K562 (cell line): ENCODE measurements at regions not wholly inside any gene's neighbourhood (a gene's known extent, or its start where the extent isn't known, plus 50 kb on each side); places are given as distances from the start of the nearest gene placed in this dataset.

Experiments used
- ATAC-seq: fragments of 200-7000 bp; cut with Tn5 transposase; 3 replicates; pipeline ENCODE4 v1.9.1; 2020; ENCODE audit warnings: moderate library complexity
- BruUV-seq: library from RNA; stranded (reverse); fragments of 400-500 nt; replicated peaks from 2 replicates; lab custom pipeline; 2021; lab: Mats Ljungman, UMichigan
- CTCF ChIA-PET: fragments of 300-600 bp; formaldehyde crosslinking; extraction: SDS; loops from one replicate; lab custom pipeline; 2021; ENCODE audit warnings: low intra/inter-chr PET ratio; lab: Yijun Ruan, JAX
- POLR2A ChIA-PET: fragments of 300-600, 350-650 bp; sonication (Branson Sonifier 250); formaldehyde crosslinking; extraction: SDS; loops from one replicate; lab custom pipeline; 2021; ENCODE audit warnings: antibody characterized with exemption, inconsistent platforms; lab: Yijun Ruan, JAX
- DNase-seq, 4 experiments: peaks; one replicate each; pipeline versions ENCODE4 v3.0.0 to v3.0.0-alpha.2; 2011 to 2018; ENCODE audit warnings: low spot score in 3 of 4, mixed read lengths in 3 of 4; ENCODE audit errors: extremely low read depth in 1 of 4
- FAIRE-seq: peaks from 2 replicates; lab custom pipeline; 2011; peaks lifted over from hg19 to GRCh38; lab: Jason Lieb, UNC
- H2AFZ ChIP-seq: 2 replicates; pipeline ENCODE4 v1.6.0; 2011; ENCODE audit warnings: low read depth, low read length, control low read depth, inconsistent platforms
- H3K27ac ChIP-seq: fragments of 200-600 bp; 3 replicates; pipeline ENCODE4 v1.8.0; 2011; ENCODE audit warnings: low read depth, mild to moderate bottlenecking, control low read depth, inconsistent platforms, low read length, moderate library complexity, mixed read lengths; ENCODE audit errors: extremely low read depth
- H3K27me3 ChIP-seq, 2 experiments: fragments of 300-600 bp in 1 of 2; 2 replicates in 1 of 2; 3 replicates in 1 of 2; pipeline versions ENCODE4 v1.6.0 to v1.8.0; 2011; ENCODE audit warnings: inconsistent platforms in 2 of 2, low read length in 2 of 2, mild to moderate bottlenecking in 1 of 2, mixed read lengths in 1 of 2, moderate library complexity in 1 of 2; ENCODE audit not compliant: control insufficient read depth in 2 of 2, insufficient read depth in 2 of 2
- H3K36me3 ChIP-seq: fragments of 300-600 bp; 3 replicates; pipeline ENCODE4 v1.8.0; 2011; ENCODE audit warnings: mild to moderate bottlenecking, low read length, inconsistent platforms; ENCODE audit not compliant: control insufficient read depth, insufficient read depth
- H3K4me1 ChIP-seq, 2 experiments: fragments of 200-600 bp in 1 of 2; replicated peaks in 1 of 2; 2 replicates in 1 of 2; 3 replicates in 1 of 2; pipeline versions ENCODE4 v1.5.1 to v1.8.0; 2011; ENCODE audit warnings: inconsistent platforms in 2 of 2, low read length in 2 of 2, mild to moderate bottlenecking in 1 of 2, mixed read lengths in 1 of 2, moderate library complexity in 1 of 2; ENCODE audit not compliant: control insufficient read depth in 2 of 2, insufficient read depth in 2 of 2
- H3K4me2 ChIP-seq: 2 replicates; pipeline ENCODE4 v1.6.1; 2011; ENCODE audit warnings: low read length, control low read depth, inconsistent platforms, mixed read lengths; ENCODE audit not compliant: insufficient read depth
- H3K4me3 ChIP-seq: fragments of 200-600 bp; sonication (generic), shearing (Covaris generic); 2 replicates; pipeline ENCODE4 v1.5.1; 2016; ENCODE audit warnings: control low read depth, inconsistent platforms
- H3K79me2 ChIP-seq: fragments of 200-600 bp; 3 replicates; pipeline ENCODE4 v1.8.0; 2011; ENCODE audit warnings: low read length, inconsistent platforms; ENCODE audit not compliant: control insufficient read depth, insufficient read depth
- H3K9ac ChIP-seq, 2 experiments: 2 replicates each; pipeline versions ENCODE4 v1.6.0 to v1.6.1; 2011; ENCODE audit warnings: low read depth in 2 of 2, low read length in 2 of 2, control low read depth in 1 of 2, inconsistent platforms in 1 of 2, mild to moderate bottlenecking in 1 of 2, mixed read lengths in 1 of 2; ENCODE audit not compliant: insufficient read depth in 1 of 2
- H3K9me1 ChIP-seq: one replicate; pipeline ENCODE4 v1.6.0; 2011; ENCODE audit warnings: inconsistent platforms, mild to moderate bottlenecking, low read length, moderate library complexity; ENCODE audit not compliant: control insufficient read depth, insufficient read depth
- H3K9me3 ChIP-seq: replicated peaks from 2 replicates; pipeline ENCODE4 v1.5.1; 2011; ENCODE audit warnings: low read depth, low read length, inconsistent platforms; ENCODE audit not compliant: control insufficient read depth, insufficient read depth
- H4K20me1 ChIP-seq: replicated peaks from 2 replicates; pipeline ENCODE4 v1.6.1; 2011; ENCODE audit warnings: low read length, inconsistent platforms, mixed read lengths; ENCODE audit not compliant: control insufficient read depth, insufficient read depth
- ARID2 ChIP-seq: fragments of 450-650 bp; IDR thresholded peaks from 2 replicates; pipeline ENCODE4 v1.6.1; 2017; ENCODE audit warnings: antibody characterized with exemption, mild to moderate bottlenecking
- BCL6 ChIP-seq: fragments of 250-450 bp; sonication (Bioruptor Pico); IDR thresholded peaks from 2 replicates; pipeline ENCODE4 v1.4.0; 2020
- BDP1 ChIP-seq: IDR thresholded peaks from 3 replicates; pipeline ENCODE4 v1.6.1; 2011; ENCODE audit not compliant: insufficient read length, insufficient read depth
- FOXP4 ChIP-seq: sonication (generic); formaldehyde crosslinking; IDR thresholded peaks from 2 replicates; pipeline ENCODE4 v1.8.0; 2022; ENCODE audit warnings: mild to moderate bottlenecking, missing genetic modification reagents, borderline replicate concordance
- HDGF ChIP-seq: fragments of 450-650 bp; IDR thresholded peaks from 2 replicates; pipeline ENCODE4 v1.6.1; 2016
- RBM22 ChIP-seq: fragments of 200-400 bp; formaldehyde crosslinking; IDR thresholded peaks from 2 replicates; pipeline ENCODE4 v1.6.1; 2018; ENCODE audit warnings: low read length, low read depth; ENCODE audit not compliant: poor library complexity, severe bottlenecking
- TAF9B ChIP-seq: fragments of 450-650 bp; IDR thresholded peaks from 2 replicates; pipeline ENCODE4 v1.6.1; 2018; ENCODE audit warnings: mild to moderate bottlenecking; ENCODE audit not compliant: partially characterized antibody
- TCF7L2 ChIP-seq: fragments of 150-350 bp; IDR thresholded peaks from 2 replicates; pipeline ENCODE4 v1.6.1; 2016; ENCODE audit warnings: low read depth, mild to moderate bottlenecking, low read length, moderate library complexity
- TEAD2 ChIP-seq: fragments of 450-650 bp; IDR thresholded peaks from 2 replicates; pipeline ENCODE4 v1.6.1; 2016; ENCODE audit warnings: missing genetic modification characterization, control low read depth, missing compliant biosample characterization
- ZNF143 ChIP-seq: sonication (generic); formaldehyde crosslinking; IDR thresholded peaks from 2 replicates; pipeline ENCODE4 v1.9.0; 2022; ENCODE audit warnings: mild to moderate bottlenecking, missing genetic modification reagents
- ZNF324 ChIP-seq: fragments of 250-450 bp; sonication (Bioruptor Pico); IDR thresholded peaks from 2 replicates; pipeline ENCODE4 v1.4.0; 2020; ENCODE audit warnings: mild to moderate bottlenecking
- ZNF398 ChIP-seq: fragments of 250-450 bp; sonication (Bioruptor Pico); IDR thresholded peaks from 2 replicates; pipeline ENCODE4 v1.8.0; 2021; ENCODE audit warnings: moderate library complexity, mild to moderate bottlenecking, inconsistent platforms
- ZNF41 ChIP-seq: fragments of 250-450 bp; sonication (Bioruptor Pico); conservative IDR thresholded peaks from 2 replicates; pipeline ENCODE4 v1.4.0; 2020; ENCODE audit warnings: mild to moderate bottlenecking
- WGBS: fragments of 100-300 bp; shearing (Covaris generic); methylation state at CpG from one replicate; pipeline ENCODE4 v1.1.6; 2016; ENCODE audit warnings: low coverage, mixed read lengths; ENCODE audit not compliant: insufficient coverage; ENCODE audit errors: missing lambda C conversion rate; 5-methylcytosine and 5-hydroxymethylcytosine counted together
- in situ Hi-C: fragments of 300-500 bp; cut with MboI; formaldehyde crosslinking; loops from 4 replicates; pipeline ENCODE4 v1.15.0; 2018; ENCODE audit warnings: inconsistent platforms, mixed read lengths
- intact Hi-C: fragments of 100-400 bp; cut with micrococcal nuclease; formaldehyde crosslinking; loops from 2 replicates; pipeline ENCODE4 v1.14.2; 2022

DNA sequence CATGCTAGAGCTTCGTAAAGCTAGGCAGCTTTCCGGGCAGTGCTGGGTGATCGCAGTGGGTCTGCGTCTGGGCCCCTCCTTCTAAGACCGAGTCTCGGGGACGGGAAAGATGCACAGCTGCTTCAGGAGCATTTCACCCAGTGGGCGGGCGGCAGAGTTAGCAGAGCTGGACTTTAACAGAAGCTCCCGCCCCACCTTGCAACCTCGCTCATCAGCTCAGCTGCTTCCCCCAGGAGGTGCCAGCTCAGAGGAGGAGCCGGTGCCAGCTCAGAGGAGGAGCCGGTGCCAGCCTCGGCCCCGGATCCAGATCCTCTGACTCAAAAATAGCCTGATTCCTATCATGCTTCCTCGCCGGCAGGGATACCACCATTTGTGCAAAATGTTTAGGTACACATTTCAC, 94.5 kb upstream of the RPS6KA2 start (continued):
- no peak for TF ChIP-seq ZNF143 (CRISPR knock-in tag)

DNA sequence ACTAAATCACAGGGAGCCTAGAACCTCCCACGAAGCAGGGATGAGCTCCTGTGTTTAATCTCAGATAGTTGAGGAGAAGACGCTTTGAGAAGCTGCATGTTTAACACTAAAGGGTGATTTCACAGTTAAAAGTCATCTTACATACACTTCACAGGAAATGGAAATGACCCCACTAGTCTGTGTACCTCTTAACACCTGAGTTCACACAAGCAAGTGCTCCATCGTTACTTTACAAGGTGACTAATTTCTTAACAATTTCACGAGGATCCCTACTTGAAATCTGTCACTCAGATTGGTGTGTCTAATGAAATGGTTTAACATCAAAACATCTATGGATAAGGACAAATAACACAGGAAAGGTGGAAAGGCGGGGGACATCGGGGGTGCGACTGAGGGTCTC, 93.8 kb upstream of the RPS6KA2 start:
- Histone ChIP-seq H3K27me3 (peaks cover 60 to 77% of the 10 kb centered on the region in 2 experiments), H3K4me2 (no peak overlapping the region), H3K4me3 (no peak overlapping the region), H3K9me3 (no peaks in the 10 kb centered on the region), H3K27ac (no peak overlapping the region), H3K4me1 (no peaks in the 10 kb centered on the region), H2AFZ (no peak overlapping the region), H3K36me3 (no peaks in the 10 kb centered on the region), H3K9ac (no peak overlapping the region), H3K79me2 (no peaks in the 10 kb centered on the region), H3K9me1 (no peaks in the 10 kb centered on the region), H4K20me1 (no peaks in the 10 kb centered on the region)
- no peak for TF ChIP-seq ZNF398 (CRISPR knock-in tag)
- DNase-seq (no peak), FAIRE-seq (peak; percentile 48), ATAC-seq (no peak)
- CTCF ChIA-PET: no interaction called here
- intact Hi-C loops: no loop called here
- in situ Hi-C loops: no loop called here
- POLR2A ChIA-PET: no interaction called here
- WGBS: 0% methylated on average over 7 of the region's 7 CpGs
- BruUV-seq: no TSS peak

GRCh38 chr6:166719019-166719418, 92.0 kb upstream of the RPS6KA2 start:
- no peak for DNase-seq
- intact Hi-C loops: no loop called here
- peak; percentile 6 for FAIRE-seq
- no peak overlapping the region for H3K9ac ChIP-seq
- ChIA-PET CTCF (no interaction called here), POLR2A (interaction anchor here (0.7 kb wide), 1 partner anchor 9 kb away, joined by 3 read pairs; no protein-coding TSS in a partner anchor)
- H3K9me1 ChIP-seq: no peaks in the 10 kb centered on the region
- no peaks in the 10 kb centered on the region for H4K20me1 ChIP-seq
- H3K4me3 ChIP-seq: no peak overlapping the region
- H3K79me2 ChIP-seq: no peaks in the 10 kb centered on the region
- no peak for ATAC-seq
- H3K4me2 ChIP-seq: no peak overlapping the region
- no TSS peak for BruUV-seq
- H3K27me3 ChIP-seq: peaks cover 57 to 81% of the 10 kb centered on the region in 2 experiments
- no peaks in the 10 kb centered on the region for H3K36me3 ChIP-seq
- H3K27ac ChIP-seq: no peak overlapping the region
- in situ Hi-C loops: no loop called here
- H3K9me3 ChIP-seq: no peaks in the 10 kb centered on the region
- no peaks in the 10 kb centered on the region for H3K4me1 ChIP-seq
- WGBS: 1% methylated on average over 5 of the region's 5 CpGs
- no peak overlapping the region for H2AFZ ChIP-seq
- TF ChIP-seq TAF9B: no peak
- TF ChIP-seq BCL6 (CRISPR knock-in tag): no peak
- no peak for TF ChIP-seq RBM22
- no peak for TF ChIP-seq ARID2
- no peak for TF ChIP-seq TCF7L2
- no peak for TF ChIP-seq ZNF324 (CRISPR knock-in tag)
- no peak for TF ChIP-seq HDGF
- no peak for TF ChIP-seq ZNF41 (CRISPR knock-in tag)
- TF ChIP-seq TEAD2 (tag): no peak
- no peak for TF ChIP-seq BDP1
- TF ChIP-seq FOXP4 (CRISPR knock-in tag): no peak
